SU-DHL-6 (cell line): ENCODE measurements at regions not wholly inside any gene's neighbourhood (a gene's known extent, or its start where the extent isn't known, plus 50 kb on each side); places are given as distances from the start of the nearest gene placed in this dataset.

Experiments used
- H2AFZ ChIP-seq: fragments of 200-600 bp; sonication (generic); 2 replicates; pipeline ENCODE4 v1.6.1; 2014; ENCODE audit warnings: low read depth, mild to moderate bottlenecking, moderate library complexity, mixed read lengths, antibody characterized with exemption, low read length; ENCODE audit not compliant: severe bottlenecking
- H3F3A ChIP-seq: fragments of 200-600 bp; shearing (Covaris generic); 2 replicates; pipeline ENCODE4 v1.6.0; 2016; ENCODE audit warnings: antibody characterized with exemption, mild to moderate bottlenecking; ENCODE audit not compliant: insufficient read depth
- H3K27ac ChIP-seq: fragments of 200-600 bp; sonication (generic); 2 replicates; pipeline ENCODE4 v1.5.1; 2016; ENCODE audit warnings: low read depth, mild to moderate bottlenecking, low read length, moderate library complexity, mixed read lengths
- H3K27me3 ChIP-seq: fragments of 200-600 bp; sonication (generic), shearing (Covaris generic); 2 replicates; pipeline ENCODE4 v1.6.0; 2014; ENCODE audit warnings: mild to moderate bottlenecking, low read length
- H3K36me3 ChIP-seq: fragments of 200-600 bp; sonication (generic); 2 replicates; pipeline ENCODE4 v1.6.1; 2014; ENCODE audit warnings: mild to moderate bottlenecking, low read length, mixed read lengths
- H3K4me2 ChIP-seq: fragments of 300-600, 200-600 bp; shearing (Covaris generic), sonication (generic); 2 replicates; pipeline ENCODE4 v1.6.0; 2014; ENCODE audit warnings: low read length, low read depth, mild to moderate bottlenecking; ENCODE audit not compliant: poor library complexity, severe bottlenecking
- H3K4me3 ChIP-seq: fragments of 200-600 bp; sonication (generic); 2 replicates; pipeline ENCODE4 v1.5.1; 2014; ENCODE audit warnings: antibody characterized with exemption, low read length, mild to moderate bottlenecking, mixed read lengths; ENCODE audit not compliant: insufficient read depth, poor library complexity, severe bottlenecking
- H3K79me2 ChIP-seq: fragments of 200-600 bp; sonication (generic); 2 replicates; pipeline ENCODE4 v1.6.1; 2014; ENCODE audit warnings: mild to moderate bottlenecking, low read length, moderate library complexity; ENCODE audit not compliant: insufficient read depth
- H3K9ac ChIP-seq: fragments of 200-600 bp; sonication (generic); 2 replicates; pipeline ENCODE4 v1.7.0; 2014; ENCODE audit warnings: mild to moderate bottlenecking, low read length
- H3K9me2 ChIP-seq: fragments of 200-600 bp; sonication (generic); replicated peaks from 2 replicates; pipeline ENCODE4 v1.6.1; 2014; ENCODE audit warnings: low read length; ENCODE audit not compliant: insufficient read depth
- H3K9me3 ChIP-seq: fragments of 200-600 bp; sonication (generic); 2 replicates; pipeline ENCODE4 v1.6.1; 2014; ENCODE audit warnings: low read length, mixed read lengths; ENCODE audit not compliant: insufficient read depth
- H4K20me1 ChIP-seq: fragments of 200-600 bp; sonication (generic); 2 replicates; pipeline ENCODE4 v1.6.1; 2014; ENCODE audit warnings: low read depth, mild to moderate bottlenecking, antibody characterized with exemption, low read length, moderate library complexity, mixed read lengths
- CTCF ChIP-seq: fragments of 200-600 bp; sonication (generic); IDR thresholded peaks from one replicate; pipeline ENCODE4 v1.5.1; 2017; ENCODE audit warnings: antibody characterized with exemption, mild to moderate bottlenecking, low read length, moderate library complexity; ENCODE audit not compliant: insufficient read depth, poor library complexity, severe bottlenecking
- EZH2phosphoT487 ChIP-seq: fragments of 200-600 bp; sonication (generic), shearing (Covaris generic); conservative IDR thresholded peaks from 2 replicates; pipeline ENCODE4 v1.6.1; 2018; ENCODE audit warnings: mild to moderate bottlenecking, antibody characterized with exemption, low read length, moderate library complexity, mixed read lengths

GRCh38 chr5:6110441-6111005 lies 267.8 kb downstream of the MED10 start:
- no peak overlapping the region for H3K4me3 ChIP-seq
- H3F3A ChIP-seq: no peaks in the 10 kb centered on the region
- no peaks in the 10 kb centered on the region for H4K20me1 ChIP-seq
- no peaks in the 10 kb centered on the region for H3K36me3 ChIP-seq
- H3K9me2 ChIP-seq: no peaks in the 10 kb centered on the region
- H3K27me3 ChIP-seq: no peaks in the 10 kb centered on the region
- H3K9me3 ChIP-seq: no peaks in the 10 kb centered on the region
- H2AFZ ChIP-seq: no peak overlapping the region
- H3K4me2 ChIP-seq: no peak overlapping the region
- no peak overlapping the region for H3K27ac ChIP-seq
- H3K9ac ChIP-seq: no peak overlapping the region
- H3K79me2 ChIP-seq: no peaks in the 10 kb centered on the region
- no peak for TF ChIP-seq EZH2phosphoT487
- no peak for TF ChIP-seq CTCF

GRCh38 chr5:6108981-6109825 lies 269.1 kb downstream of the MED10 start:
- H3K27me3 ChIP-seq: no peaks in the 10 kb centered on the region
- no peaks in the 10 kb centered on the region for H3K36me3 ChIP-seq
- no peaks in the 10 kb centered on the region for H4K20me1 ChIP-seq
- no peak for TF ChIP-seq EZH2phosphoT487
- TF ChIP-seq CTCF: no peak
- no peaks in the 10 kb centered on the region for H3F3A ChIP-seq
- H2AFZ ChIP-seq: no peak overlapping the region
- no peaks in the 10 kb centered on the region for H3K9me2 ChIP-seq
- no peaks in the 10 kb centered on the region for H3K9me3 ChIP-seq
- no peaks in the 10 kb centered on the region for H3K79me2 ChIP-seq
- H3K4me2 ChIP-seq: no peak overlapping the region
- H3K27ac ChIP-seq: no peak overlapping the region
- H3K4me3 ChIP-seq: no peak overlapping the region
- H3K9ac ChIP-seq: no peak overlapping the region

GRCh38 chr5:6108540-6108848 lies 269.9 kb downstream of the MED10 start:
- H4K20me1 ChIP-seq: no peaks in the 10 kb centered on the region
- H2AFZ ChIP-seq: no peak overlapping the region
- no peak overlapping the region for H3K9ac ChIP-seq
- H3K9me3 ChIP-seq: no peaks in the 10 kb centered on the region
- H3K79me2 ChIP-seq: no peaks in the 10 kb centered on the region
- no peaks in the 10 kb centered on the region for H3F3A ChIP-seq
- TF ChIP-seq CTCF (no peak), EZH2phosphoT487 (no peak)
- H3K27ac ChIP-seq: no peak overlapping the region
- H3K4me2 ChIP-seq: no peak overlapping the region
- no peaks in the 10 kb centered on the region for H3K9me2 ChIP-seq
- H3K36me3 ChIP-seq: no peaks in the 10 kb centered on the region
- no peak overlapping the region for H3K4me3 ChIP-seq
- H3K27me3 ChIP-seq: no peaks in the 10 kb centered on the region
